Loucy (cell line): ENCODE measurements at regions not wholly inside any gene's neighbourhood (a gene's known extent, or its start where the extent isn't known, plus 50 kb on each side); places are given as distances from the start of the nearest gene placed in this dataset.
"Not testable (repeated sequence)": the region's sequence is repeated elsewhere in the genome, so short reads cannot be mapped to it uniquely, and the experiment has no call there.

Experiments used
- H2AFZ ChIP-seq: fragments of 200-600 bp; sonication (generic); 2 replicates; pipeline ENCODE4 v1.6.0; 2016; ENCODE audit warnings: antibody characterized with exemption, mild to moderate bottlenecking, low read length, moderate library complexity
- H3F3A ChIP-seq: fragments of 200-600 bp; 2 replicates; pipeline ENCODE4 v1.6.0; 2016; ENCODE audit warnings: antibody characterized with exemption, low read depth, mild to moderate bottlenecking
- H3K27me3 ChIP-seq: fragments of 200-600 bp; sonication (generic); 2 replicates; pipeline ENCODE4 v1.6.1; 2014; ENCODE audit warnings: low read length, mild to moderate bottlenecking; ENCODE audit not compliant: insufficient read depth, poor library complexity, severe bottlenecking
- H3K36me3 ChIP-seq: fragments of 200-600 bp; sonication (generic); 2 replicates; pipeline ENCODE4 v1.6.1; 2016; ENCODE audit warnings: low read length; ENCODE audit not compliant: insufficient read depth
- H3K4me1 ChIP-seq: fragments of 200-600 bp; sonication (generic); 2 replicates; pipeline ENCODE4 v1.5.1; 2014; ENCODE audit warnings: low read length, mild to moderate bottlenecking; ENCODE audit not compliant: insufficient read depth, poor library complexity, severe bottlenecking
- H3K4me2 ChIP-seq: fragments of 200-600 bp; sonication (generic); 2 replicates; pipeline ENCODE4 v1.6.0; 2014; ENCODE audit warnings: antibody characterized with exemption, low read length, low read depth, mild to moderate bottlenecking; ENCODE audit not compliant: poor library complexity, severe bottlenecking
- H3K4me3 ChIP-seq: fragments of 200-600 bp; sonication (generic); 2 replicates; pipeline ENCODE4 v1.5.1; 2014; ENCODE audit warnings: low read length, mild to moderate bottlenecking, mixed read lengths; ENCODE audit not compliant: poor library complexity, severe bottlenecking
- H3K79me2 ChIP-seq: fragments of 200-600 bp; sonication (generic); 2 replicates; pipeline ENCODE4 v1.6.1; 2014; ENCODE audit warnings: low read length; ENCODE audit not compliant: insufficient read depth
- H3K9ac ChIP-seq: fragments of 200-600 bp; sonication (generic); 2 replicates; pipeline ENCODE4 v1.6.0; 2014; ENCODE audit warnings: mild to moderate bottlenecking, low read depth, low read length, moderate library complexity; ENCODE audit not compliant: poor library complexity, severe bottlenecking
- H3K9me2 ChIP-seq: fragments of 200-600 bp; sonication (generic); replicated peaks from 2 replicates; pipeline ENCODE4 v1.6.1; 2016; ENCODE audit warnings: low read depth, low read length, mixed read lengths
- H3K9me3 ChIP-seq: fragments of 200-600 bp; sonication (generic); 2 replicates; pipeline ENCODE4 v1.6.1; 2014; ENCODE audit warnings: mild to moderate bottlenecking, antibody characterized with exemption, low read length, low read depth; ENCODE audit not compliant: insufficient read depth
- H4K20me1 ChIP-seq: fragments of 200-600 bp; sonication (generic); 2 replicates; pipeline ENCODE4 v1.6.0; 2014; ENCODE audit warnings: antibody characterized with exemption, low read length, mild to moderate bottlenecking; ENCODE audit not compliant: insufficient read depth, poor library complexity, severe bottlenecking
- EZH2phosphoT487 ChIP-seq: fragments of 200-600 bp; IDR thresholded peaks from 2 replicates; pipeline ENCODE4 v1.6.1; 2018; ENCODE audit warnings: antibody characterized with exemption, mild to moderate bottlenecking, moderate library complexity, borderline replicate concordance
- TF ChIP-seq, protein P1 (sequence below): fragments of 200-600 bp; sonication (generic); conservative IDR thresholded peaks from 2 replicates; pipeline ENCODE4 v1.5.1; 2014; ENCODE audit warnings: mild to moderate bottlenecking, antibody characterized with exemption, low read length

DNA sequence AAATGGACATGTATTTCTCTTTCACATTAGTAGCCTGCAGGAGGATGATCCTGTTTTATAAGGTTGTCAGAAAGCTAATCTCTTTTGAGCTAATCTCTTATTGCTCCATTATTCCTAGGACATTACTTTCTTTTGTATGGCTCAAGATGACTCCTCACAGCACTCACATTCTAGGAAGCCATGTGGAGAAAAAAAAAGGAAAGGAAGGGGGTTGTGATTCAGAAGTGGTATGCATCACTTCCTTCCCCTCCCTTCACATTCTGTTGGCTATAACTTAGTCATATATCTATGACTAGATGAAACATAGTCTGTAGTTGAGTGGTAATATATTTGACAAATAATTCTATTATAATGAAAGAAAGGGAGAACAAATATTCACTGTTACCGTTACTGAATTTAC lies 168.8 kb upstream of the TTC14 start:
- Histone ChIP-seq H3K27me3 (no peaks in the 10 kb centered on the region), H3K9me2 (no peaks in the 10 kb centered on the region), H3K9me3 (no peaks in the 10 kb centered on the region), H4K20me1 (no peaks in the 10 kb centered on the region), H3F3A (no peaks in the 10 kb centered on the region), H3K4me1 (no peaks in the 10 kb centered on the region), H2AFZ (peak overlapping the region; percentile 65), H3K9ac (no peak overlapping the region), H3K79me2 (no peaks in the 10 kb centered on the region), H3K36me3 (no peaks in the 10 kb centered on the region), H3K4me2 (no peak overlapping the region), H3K4me3 (no peak overlapping the region)
- TF ChIP-seq EZH2phosphoT487, result no peak
- TF ChIP-seq, protein P1, sequence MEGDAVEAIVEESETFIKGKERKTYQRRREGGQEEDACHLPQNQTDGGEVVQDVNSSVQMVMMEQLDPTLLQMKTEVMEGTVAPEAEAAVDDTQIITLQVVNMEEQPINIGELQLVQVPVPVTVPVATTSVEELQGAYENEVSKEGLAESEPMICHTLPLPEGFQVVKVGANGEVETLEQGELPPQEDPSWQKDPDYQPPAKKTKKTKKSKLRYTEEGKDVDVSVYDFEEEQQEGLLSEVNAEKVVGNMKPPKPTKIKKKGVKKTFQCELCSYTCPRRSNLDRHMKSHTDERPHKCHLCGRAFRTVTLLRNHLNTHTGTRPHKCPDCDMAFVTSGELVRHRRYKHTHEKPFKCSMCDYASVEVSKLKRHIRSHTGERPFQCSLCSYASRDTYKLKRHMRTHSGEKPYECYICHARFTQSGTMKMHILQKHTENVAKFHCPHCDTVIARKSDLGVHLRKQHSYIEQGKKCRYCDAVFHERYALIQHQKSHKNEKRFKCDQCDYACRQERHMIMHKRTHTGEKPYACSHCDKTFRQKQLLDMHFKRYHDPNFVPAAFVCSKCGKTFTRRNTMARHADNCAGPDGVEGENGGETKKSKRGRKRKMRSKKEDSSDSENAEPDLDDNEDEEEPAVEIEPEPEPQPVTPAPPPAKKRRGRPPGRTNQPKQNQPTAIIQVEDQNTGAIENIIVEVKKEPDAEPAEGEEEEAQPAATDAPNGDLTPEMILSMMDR, result no peak

DNA sequence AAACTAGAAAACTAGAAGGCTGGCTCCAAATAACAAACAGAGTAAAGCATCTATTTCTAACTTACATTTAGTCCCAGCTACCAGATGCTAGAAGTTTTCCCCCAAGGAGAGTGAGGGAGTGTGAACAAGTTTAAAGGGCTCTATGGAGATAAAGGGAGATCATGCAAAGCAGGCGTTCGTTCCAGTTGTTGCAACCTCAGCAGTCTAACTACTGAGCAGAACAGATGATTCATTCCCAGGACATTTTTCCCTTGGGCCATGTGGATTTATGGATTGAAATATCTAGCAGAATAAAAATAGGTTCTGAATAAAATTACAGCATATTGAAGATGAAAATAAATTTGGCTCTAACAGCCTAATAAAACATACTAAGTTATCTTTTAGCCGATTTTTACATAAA lies 154.8 kb upstream of the TTC14 start:
- H3K27me3 ChIP-seq, result no peaks in the 10 kb centered on the region
- no peaks in the 10 kb centered on the region for H3K79me2 ChIP-seq
- TF ChIP-seq EZH2phosphoT487, result no peak
- TF ChIP-seq, protein P1, result no peak
- H4K20me1 ChIP-seq, result no peaks in the 10 kb centered on the region
- H3K9ac ChIP-seq, result no peak overlapping the region
- no peaks in the 10 kb centered on the region for H3K9me3 ChIP-seq
- no peaks in the 10 kb centered on the region for H3K4me1 ChIP-seq
- no peak overlapping the region for H2AFZ ChIP-seq
- H3K4me2 ChIP-seq, result no peak overlapping the region
- H3K36me3 ChIP-seq, result no peaks in the 10 kb centered on the region
- no peaks in the 10 kb centered on the region for H3F3A ChIP-seq
- no peak overlapping the region for H3K4me3 ChIP-seq
- H3K9me2 ChIP-seq, result no peaks in the 10 kb centered on the region

DNA sequence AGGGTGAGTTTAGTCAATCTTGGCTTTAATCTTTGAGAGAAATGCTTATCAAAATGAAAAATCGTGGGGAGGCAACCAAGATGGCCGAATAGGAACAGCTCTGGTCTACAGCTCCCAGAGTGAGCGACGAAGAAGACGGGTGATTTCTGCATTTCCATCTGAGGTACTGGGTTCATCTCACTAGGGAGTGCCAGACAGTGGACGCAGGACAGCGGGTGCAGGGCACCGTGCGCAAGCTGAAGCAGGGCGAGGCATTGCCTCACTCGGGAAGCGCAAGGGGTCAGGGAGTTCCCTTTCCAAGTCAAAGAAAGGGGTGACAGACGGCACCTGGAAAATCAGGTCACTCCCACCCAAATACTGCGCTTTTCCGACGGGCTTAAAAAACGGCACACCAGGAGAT lies 153.6 kb upstream of the TTC14 start:
- H3K9me3 ChIP-seq, H3K79me2 ChIP-seq, H2AFZ ChIP-seq, H3K4me3 ChIP-seq, H3K4me1 ChIP-seq, H3K9ac ChIP-seq, H3K36me3 ChIP-seq, H3K27me3 ChIP-seq, H3K9me2 ChIP-seq, H3F3A ChIP-seq, H3K4me2 ChIP-seq, H4K20me1 ChIP-seq: not testable (repeated sequence)

DNA sequence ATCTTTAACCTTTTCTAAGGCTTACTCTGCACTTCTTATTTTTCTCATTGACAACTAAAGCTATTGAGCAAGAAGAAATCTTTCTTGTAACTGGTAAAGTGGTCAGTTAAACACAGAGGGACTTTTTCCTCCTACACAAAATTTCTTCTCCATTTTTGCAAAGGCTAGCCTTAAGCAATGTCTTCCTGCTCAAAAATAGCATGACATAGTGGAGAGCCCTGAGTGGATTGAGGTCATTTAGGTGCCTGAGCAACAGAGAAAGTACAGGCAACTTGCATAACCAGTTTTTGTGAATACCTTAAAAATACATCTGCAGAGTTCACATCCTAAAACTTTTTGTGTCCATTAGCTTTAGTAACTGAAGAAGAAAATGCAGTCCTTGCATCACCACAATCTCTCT lies 144.7 kb upstream of the TTC14 start:
- H3K9me2 ChIP-seq, result no peaks in the 10 kb centered on the region
- H3K9me3 ChIP-seq, result no peaks in the 10 kb centered on the region
- H3K27me3 ChIP-seq, result no peaks in the 10 kb centered on the region
- H3F3A ChIP-seq, result no peaks in the 10 kb centered on the region
- H3K4me3 ChIP-seq, result no peak overlapping the region
- H2AFZ ChIP-seq, result no peak overlapping the region
- no peaks in the 10 kb centered on the region for H4K20me1 ChIP-seq
- H3K9ac ChIP-seq, result no peak overlapping the region
- TF ChIP-seq, protein P1, result no peak
- no peak for TF ChIP-seq EZH2phosphoT487
- no peak overlapping the region for H3K4me2 ChIP-seq
- no peaks in the 10 kb centered on the region for H3K4me1 ChIP-seq
- H3K36me3 ChIP-seq, result no peaks in the 10 kb centered on the region
- H3K79me2 ChIP-seq, result no peaks in the 10 kb centered on the region
